Left ventricle myocardium inferior (tissue), 1 donor: ENCODE measurements at regions not wholly inside any gene's neighbourhood (a gene's known extent, or its start where the extent isn't known, plus 50 kb on each side); places are given as distances from the start of the nearest gene placed in this dataset.
A peak's percentile ranks its signal among the peaks of the same experiment; 100 is the strongest.

Experiments used
- DNase-seq: peaks from one replicate; pipeline ENCODE4 v3.0.0-alpha.2; 2020
- H3K27ac ChIP-seq: fragments of 200-600 bp; replicated peaks from 2 replicates; pipeline ENCODE4 v1.8.0; 2021
- H3K27me3 ChIP-seq: fragments of 200-600 bp; 2 replicates; pipeline ENCODE4 v1.8.0; 2021; ENCODE audit warnings: low read depth
- H3K36me3 ChIP-seq: fragments of 200-600 bp; 2 replicates; pipeline ENCODE4 v1.8.0; 2021
- H3K4me1 ChIP-seq: fragments of 200-600 bp; 2 replicates; pipeline ENCODE4 v1.8.0; 2021
- H3K4me3 ChIP-seq: fragments of 200-600 bp; 2 replicates; pipeline ENCODE4 v1.8.0; 2021; ENCODE audit warnings: mild to moderate bottlenecking, moderate library complexity
- H3K9me3 ChIP-seq: fragments of 200-600 bp; replicated peaks from 2 replicates; pipeline ENCODE4 v1.8.0; 2021
- intact Hi-C: fragments of 100-400 bp; cut with micrococcal nuclease; formaldehyde crosslinking; loops from one replicate; pipeline ENCODE4 v1.11.0; 2022
- TF ChIP-seq, protein P1 (sequence below): fragments of 200-600 bp; IDR thresholded peaks from 2 replicates; pipeline ENCODE4 v1.8.0; 2021; ENCODE audit warnings: antibody characterized with exemption, mild to moderate bottlenecking, borderline replicate concordance
- donor health status: DM: no; HTN: yes; CAD: no; lungs with severe emphysema.

DNA sequence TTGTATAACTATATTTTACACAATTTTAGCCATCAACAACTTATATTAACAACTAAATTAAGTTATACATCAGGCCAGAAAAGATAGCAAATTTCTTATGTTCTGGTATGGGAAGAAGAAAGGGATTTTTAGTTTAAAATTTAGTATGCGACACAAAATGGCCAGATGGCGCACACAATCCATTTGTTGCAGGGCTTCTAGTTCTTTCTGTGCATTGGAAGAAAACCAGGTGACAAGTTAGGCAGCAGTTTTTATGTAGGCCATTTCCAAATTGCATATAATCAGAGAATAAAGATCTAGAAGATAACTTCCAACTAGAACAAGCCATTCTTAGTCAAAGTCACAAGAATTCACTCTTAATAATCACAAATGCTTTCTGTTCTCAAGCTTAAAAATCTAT is 230.1 kb upstream of the ZNF717 start:
- Histone ChIP-seq H3K27me3 (no peaks in the 10 kb centered on the region), H3K9me3 (no peaks in the 10 kb centered on the region), H3K36me3 (no peaks in the 10 kb centered on the region), H3K4me1 (peaks cover 3% of the 10 kb centered on the region), H3K4me3 (no peak overlapping the region), H3K27ac (no peak overlapping the region)
- no peak for DNase-seq
- TF ChIP-seq, protein P1, sequence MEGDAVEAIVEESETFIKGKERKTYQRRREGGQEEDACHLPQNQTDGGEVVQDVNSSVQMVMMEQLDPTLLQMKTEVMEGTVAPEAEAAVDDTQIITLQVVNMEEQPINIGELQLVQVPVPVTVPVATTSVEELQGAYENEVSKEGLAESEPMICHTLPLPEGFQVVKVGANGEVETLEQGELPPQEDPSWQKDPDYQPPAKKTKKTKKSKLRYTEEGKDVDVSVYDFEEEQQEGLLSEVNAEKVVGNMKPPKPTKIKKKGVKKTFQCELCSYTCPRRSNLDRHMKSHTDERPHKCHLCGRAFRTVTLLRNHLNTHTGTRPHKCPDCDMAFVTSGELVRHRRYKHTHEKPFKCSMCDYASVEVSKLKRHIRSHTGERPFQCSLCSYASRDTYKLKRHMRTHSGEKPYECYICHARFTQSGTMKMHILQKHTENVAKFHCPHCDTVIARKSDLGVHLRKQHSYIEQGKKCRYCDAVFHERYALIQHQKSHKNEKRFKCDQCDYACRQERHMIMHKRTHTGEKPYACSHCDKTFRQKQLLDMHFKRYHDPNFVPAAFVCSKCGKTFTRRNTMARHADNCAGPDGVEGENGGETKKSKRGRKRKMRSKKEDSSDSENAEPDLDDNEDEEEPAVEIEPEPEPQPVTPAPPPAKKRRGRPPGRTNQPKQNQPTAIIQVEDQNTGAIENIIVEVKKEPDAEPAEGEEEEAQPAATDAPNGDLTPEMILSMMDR = no peak
- intact Hi-C loops = no loop called here

DNA sequence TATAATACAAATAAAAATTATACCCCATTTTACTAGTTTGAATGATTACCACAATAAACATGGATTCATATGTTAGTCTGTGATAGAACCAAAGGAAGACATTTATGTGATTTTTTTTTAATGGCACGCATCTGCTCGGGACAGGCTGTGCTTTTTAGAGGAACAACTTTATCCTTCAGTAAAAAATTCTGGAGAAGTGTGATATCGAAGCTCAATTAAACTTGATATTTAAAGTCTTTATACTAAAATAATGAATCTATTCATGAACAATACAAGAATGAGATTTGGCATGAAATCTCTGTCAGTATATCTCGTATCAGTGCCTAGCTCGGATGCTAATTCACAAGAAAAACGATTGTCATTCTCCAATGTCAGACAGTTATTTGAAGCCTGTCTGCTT is 230.8 kb upstream of the ZNF717 start:
- intact Hi-C loops = no loop called here

DNA sequence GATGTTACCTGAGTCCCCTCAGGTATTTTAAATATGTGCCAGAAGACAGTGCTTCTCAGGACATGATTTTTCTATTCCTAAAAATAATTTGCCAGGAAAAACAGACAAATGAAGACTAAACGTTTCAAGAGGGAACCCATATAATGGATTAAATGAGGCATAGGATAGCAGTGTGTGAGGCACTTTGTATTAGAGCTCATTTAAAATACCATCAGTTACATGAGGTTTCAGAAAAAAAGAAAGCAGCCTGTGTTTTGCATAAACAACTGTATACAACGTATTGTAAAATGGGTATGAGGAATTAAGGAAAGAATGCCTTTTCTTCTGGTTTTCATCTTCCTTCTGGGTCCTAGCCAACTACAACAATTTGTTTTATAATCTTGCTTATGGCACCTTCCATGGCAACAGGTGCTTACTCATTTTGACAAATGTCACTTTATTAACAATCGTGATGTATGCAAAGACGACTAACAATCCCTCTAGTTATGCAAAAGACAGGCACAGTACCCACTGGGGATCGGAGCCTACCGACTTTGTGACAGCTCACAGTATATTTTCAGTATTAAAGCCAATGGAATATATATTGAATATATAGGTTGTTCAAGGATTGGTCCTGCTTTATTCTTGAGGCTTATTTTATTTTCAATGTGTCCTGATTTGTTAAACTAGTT is 231.6 kb upstream of the ZNF717 start:
- no peaks in the 10 kb centered on the region for H3K27me3 ChIP-seq
- no peaks in the 10 kb centered on the region for H3K4me1 ChIP-seq
- TF ChIP-seq, protein P1 = no peak
- no peaks in the 10 kb centered on the region for H3K36me3 ChIP-seq
- H3K27ac ChIP-seq = no peak overlapping the region
- H3K9me3 ChIP-seq = no peaks in the 10 kb centered on the region
- H3K4me3 ChIP-seq = no peak overlapping the region
- no peak for DNase-seq
- intact Hi-C loops = no loop called here

More for the DNA sequence above, 230.8 kb upstream of the ZNF717 start:
- no peaks in the 10 kb centered on the region for H3K4me1 ChIP-seq
- H3K9me3 ChIP-seq = no peaks in the 10 kb centered on the region
- H3K36me3 ChIP-seq = no peaks in the 10 kb centered on the region
- DNase-seq = no peak
- H3K27me3 ChIP-seq = no peaks in the 10 kb centered on the region
- TF ChIP-seq, protein P1 = no peak
- H3K4me3 ChIP-seq = no peak overlapping the region
- no peak overlapping the region for H3K27ac ChIP-seq

DNA sequence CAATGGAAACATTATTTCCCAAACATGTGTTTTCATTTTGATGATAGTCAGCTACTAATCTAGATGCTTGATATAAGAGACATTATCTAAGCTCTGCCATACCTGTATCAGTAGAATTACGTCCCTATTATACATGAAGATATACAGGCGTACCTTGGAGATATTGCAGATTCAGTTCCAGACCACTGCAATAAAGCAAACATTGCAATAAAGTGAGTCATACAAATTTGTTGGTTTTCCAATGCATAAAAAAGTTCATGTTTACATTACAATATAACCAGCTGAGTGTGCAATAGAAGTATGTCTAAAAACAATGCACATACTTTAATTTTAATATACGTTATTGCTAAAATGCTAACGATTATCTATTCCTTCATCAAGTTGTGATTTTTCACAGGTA is 236.0 kb upstream of the ZNF717 start:
- no peak for DNase-seq
- no peak overlapping the region for H3K4me3 ChIP-seq
- H3K4me1 ChIP-seq = no peaks in the 10 kb centered on the region
- H3K27me3 ChIP-seq = no peaks in the 10 kb centered on the region
- H3K27ac ChIP-seq = no peak overlapping the region
- intact Hi-C loops = no loop called here
- TF ChIP-seq, protein P1 = no peak
- H3K9me3 ChIP-seq = no peaks in the 10 kb centered on the region
- H3K36me3 ChIP-seq = no peaks in the 10 kb centered on the region

DNA sequence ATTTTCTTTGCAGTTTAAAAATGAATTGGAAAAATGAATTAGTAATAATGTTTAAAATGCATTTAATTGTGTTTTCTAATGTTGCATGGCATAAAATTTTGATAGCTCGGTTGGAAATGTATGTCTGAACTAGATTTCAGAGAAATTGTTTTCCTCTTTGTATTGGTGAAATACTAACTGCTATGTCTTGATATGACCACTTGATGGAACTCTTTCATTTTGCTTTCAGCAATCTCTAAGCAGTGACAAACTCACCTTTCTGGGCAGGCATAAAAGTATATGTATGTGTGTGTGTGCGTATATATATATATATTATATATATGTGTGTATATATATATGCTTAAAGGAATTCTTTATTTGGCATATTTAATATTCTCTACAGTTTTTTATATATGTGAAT is 239.3 kb upstream of the ZNF717 start:
- no peak for DNase-seq
- Histone ChIP-seq H3K27me3 (no peaks in the 10 kb centered on the region), H3K4me1 (no peaks in the 10 kb centered on the region), H3K4me3 (no peak overlapping the region), H3K9me3 (no peaks in the 10 kb centered on the region), H3K27ac (no peak overlapping the region), H3K36me3 (no peaks in the 10 kb centered on the region)
- intact Hi-C loops = no loop called here
- TF ChIP-seq, protein P1 = peak; percentile 53
